GM23338 (cell line): ENCODE measurements at regions not wholly inside any gene's neighbourhood (a gene's known extent, or its start where the extent isn't known, plus 50 kb on each side); places are given as distances from the start of the nearest gene placed in this dataset.
"Not testable (repeated sequence)": the region's sequence is repeated elsewhere in the genome, so short reads cannot be mapped to it uniquely, and the experiment has no call there.

Experiments
- ATAC-seq: fragments of 200-7000 bp; cut with Tn5 transposase; 3 replicates; pipeline ENCODE4 v1.9.1; 2020
- DNase-seq: peaks from one replicate; pipeline ENCODE4 v3.0.0-alpha.2; 2015; ENCODE audit warnings: low spot score
- H2AFZ ChIP-seq: fragments of 200-600 bp; sonication (generic); 2 replicates; pipeline ENCODE4 v1.8.0; 2016; ENCODE audit warnings: antibody characterized with exemption, mild to moderate bottlenecking, moderate library complexity
- H3F3A ChIP-seq: fragments of 200-600 bp; sonication (generic); replicated peaks from 2 replicates; pipeline ENCODE4 v1.8.0; 2017; ENCODE audit warnings: antibody characterized with exemption, mixed run types, low read depth
- H3K27ac ChIP-seq: fragments of 200-600 bp; sonication (generic); 2 replicates; pipeline ENCODE4 v1.6.1; 2016; ENCODE audit warnings: low read depth
- H3K27me3 ChIP-seq: fragments of 200-600 bp; sonication (generic); 2 replicates; pipeline ENCODE4 v1.8.0; 2016; ENCODE audit warnings: mild to moderate bottlenecking, mixed run types, moderate library complexity; ENCODE audit not compliant: insufficient read depth
- H3K36me3 ChIP-seq: fragments of 200-600 bp; sonication (generic); 2 replicates; pipeline ENCODE4 v1.8.0; 2016; ENCODE audit warnings: mild to moderate bottlenecking; ENCODE audit not compliant: insufficient read depth
- H3K4me1 ChIP-seq: fragments of 200-600 bp; sonication (generic); 2 replicates; pipeline ENCODE4 v1.8.0; 2016; ENCODE audit warnings: mild to moderate bottlenecking, moderate library complexity; ENCODE audit not compliant: insufficient read depth
- H3K4me2 ChIP-seq: fragments of 200-600 bp; sonication (generic); 2 replicates; pipeline ENCODE4 v1.7.1; 2017; ENCODE audit warnings: mixed run types
- H3K4me3 ChIP-seq: fragments of 200-600 bp; sonication (generic); 2 replicates; pipeline ENCODE4 v1.6.1; 2016; ENCODE audit warnings: mixed run types
- H3K79me2 ChIP-seq: fragments of 200-600 bp; sonication (generic); replicated peaks from 2 replicates; pipeline ENCODE4 v1.8.0; 2017; ENCODE audit warnings: mild to moderate bottlenecking; ENCODE audit not compliant: insufficient read depth
- H3K9me2 ChIP-seq: fragments of 200-600 bp; sonication (generic); 2 replicates; pipeline ENCODE4 v1.8.0; 2017; ENCODE audit not compliant: insufficient read depth
- H4K20me1 ChIP-seq: fragments of 200-600 bp; sonication (generic); replicated peaks from 2 replicates; pipeline ENCODE4 v1.8.0; 2017; ENCODE audit warnings: mild to moderate bottlenecking; ENCODE audit not compliant: insufficient read depth
- H3K27ac Mint-ChIP-seq: 2 replicates; pipeline ENCODE4 v1.8.0; 2020; ENCODE audit warnings: inconsistent platforms, mild to moderate bottlenecking, moderate library complexity, mixed read lengths
- H3K27me3 Mint-ChIP-seq: 3 replicates; pipeline ENCODE4 v1.8.0; 2022; ENCODE audit warnings: low read depth, mild to moderate bottlenecking, moderate library complexity, mixed read lengths, inconsistent platforms; ENCODE audit not compliant: insufficient read depth, poor library complexity
- H3K36me3 Mint-ChIP-seq: 3 replicates; pipeline ENCODE4 v1.8.0; 2021; ENCODE audit warnings: low read depth, mild to moderate bottlenecking, inconsistent platforms, moderate library complexity, mixed read lengths
- H3K4me1 Mint-ChIP-seq: 3 replicates; pipeline ENCODE4 v1.8.0; 2020; ENCODE audit warnings: mild to moderate bottlenecking, inconsistent platforms, mixed read lengths
- H3K4me3 Mint-ChIP-seq: 3 replicates; pipeline ENCODE4 v1.8.0; 2021; ENCODE audit warnings: moderate library complexity, mild to moderate bottlenecking, inconsistent platforms, mixed read lengths
- H3K9me3 Mint-ChIP-seq: 3 replicates; pipeline ENCODE4 v1.8.0; 2020; ENCODE audit warnings: moderate library complexity, mild to moderate bottlenecking, inconsistent platforms, mixed read lengths
- CTCF ChIP-seq, 2 experiments: fragments of 200-600 bp in 1 of 2; sonication (generic) in 1 of 2; conservative IDR thresholded peaks; 2 replicates each; pipeline versions ENCODE4 v1.5.1 to v1.6.1; 2016 to 2017; ENCODE audit warnings: antibody characterized with exemption in 2 of 2, low read depth in 2 of 2, mild to moderate bottlenecking in 2 of 2, moderate library complexity in 1 of 2
- ETS1 ChIP-seq: IDR thresholded peaks from 2 replicates; pipeline ENCODE4 v1.6.1; 2016; ENCODE audit warnings: antibody characterized with exemption
- JUNB ChIP-seq: IDR thresholded peaks from one replicate; pipeline ENCODE4 v1.6.1; 2016; ENCODE audit warnings: antibody characterized with exemption; ENCODE audit not compliant: unreplicated experiment
- NANOG ChIP-seq: IDR thresholded peaks from 2 replicates; pipeline ENCODE4 v1.6.1; 2016; ENCODE audit warnings: antibody characterized with exemption, borderline replicate concordance
- POLR2AphosphoS5 ChIP-seq: IDR thresholded peaks from 2 replicates; pipeline ENCODE4 v1.6.1; 2016; ENCODE audit warnings: antibody characterized with exemption, low read depth
- REST ChIP-seq: IDR thresholded peaks from one replicate; pipeline ENCODE4 v1.6.1; 2018; ENCODE audit warnings: antibody characterized with exemption; ENCODE audit not compliant: unreplicated experiment
- ZNF331 ChIP-seq: fragments of 250-450 bp; sonication (Bioruptor Pico); IDR thresholded peaks from 2 replicates; pipeline ENCODE4 v1.5.0; 2020; ENCODE audit warnings: low read depth, mild to moderate bottlenecking, moderate library complexity

GRCh38 chr2:37744010-37744409 lies 72.6 kb upstream of the CDC42EP3 start (continued):
- TF ChIP-seq ETS1, result no peak
- no peak for TF ChIP-seq POLR2AphosphoS5
- no peak for TF ChIP-seq NANOG
- no peak for TF ChIP-seq CTCF (conservative IDR thresholded peaks at IDR 0.05; ENCODE audit: low read depth in 2 of 2)
- no peak for TF ChIP-seq ZNF331 (CRISPR knock-in tag)
- no peak for TF ChIP-seq REST
- TF ChIP-seq JUNB, result no peak

- H4K20me1 ChIP-seq, ATAC-seq, H3K27me3 ChIP-seq, H3K36me3 ChIP-seq, H2AFZ ChIP-seq, H3K4me3 ChIP-seq, H3K4me1 ChIP-seq, H3K27ac Mint-ChIP-seq, H3K79me2 ChIP-seq, H3K4me3 Mint-ChIP-seq, H3K27me3 Mint-ChIP-seq, H3K4me2 ChIP-seq, H3K27ac ChIP-seq, H3K9me3 Mint-ChIP-seq, H3F3A ChIP-seq, DNase-seq, H3K9me2 ChIP-seq, H3K4me1 Mint-ChIP-seq, H3K36me3 Mint-ChIP-seq: not testable (repeated sequence)
These were observed 73.5 kb upstream of the CDC42EP3 start for GRCh38 chr2:37744961-37745360.

GRCh38 chr2:37746011-37746410 lies 74.6 kb upstream of the CDC42EP3 start:
- not testable (repeated sequence) for H3K36me3 Mint-ChIP-seq, H3K4me1 Mint-ChIP-seq, H3K79me2 ChIP-seq, H3K9me3 Mint-ChIP-seq, H3K27me3 Mint-ChIP-seq, H4K20me1 ChIP-seq, H3K36me3 ChIP-seq, H3K27ac ChIP-seq, H3K4me3 ChIP-seq, H2AFZ ChIP-seq, H3K9me2 ChIP-seq, H3K4me2 ChIP-seq, DNase-seq, H3K27me3 ChIP-seq, H3F3A ChIP-seq, H3K4me1 ChIP-seq, H3K27ac Mint-ChIP-seq, H3K4me3 Mint-ChIP-seq, ATAC-seq
